BE2C (cell line): ENCODE measurements at regions not wholly inside any gene's neighbourhood (a gene's known extent, or its start where the extent isn't known, plus 50 kb on each side); places are given as distances from the start of the nearest gene placed in this dataset.

Experiments
- DNase-seq: peaks from one replicate; pipeline ENCODE4 v3.0.0-alpha.2; 2020
- H3K27me3 ChIP-seq: fragments of 250-450 bp; sonication (Bioruptor Pico); 2 replicates; pipeline ENCODE4 v1.5.1; 2020; ENCODE audit warnings: mild to moderate bottlenecking
- H3K36me3 ChIP-seq: fragments of 250-450 bp; sonication (Bioruptor Pico); 2 replicates; pipeline ENCODE4 v1.5.1; 2020; ENCODE audit warnings: mild to moderate bottlenecking
- H3K4me1 ChIP-seq: fragments of 250-450 bp; sonication (Bioruptor Pico); 2 replicates; pipeline ENCODE4 v1.5.1; 2020
- H3K4me3 ChIP-seq: 2 replicates; pipeline ENCODE4 v1.5.1; 2011; ENCODE audit warnings: low read depth, low read length
- H3K9me3 ChIP-seq: fragments of 250-450 bp; sonication (Bioruptor Pico); 2 replicates; pipeline ENCODE4 v1.5.1; 2020
- CTCF ChIP-seq: IDR thresholded peaks from 2 replicates; pipeline ENCODE4 v1.5.1; 2012; ENCODE audit warnings: mild to moderate bottlenecking, low read depth, low read length

- peak; percentile 70 for DNase-seq
- TF ChIP-seq CTCF, result no peak
- Histone ChIP-seq H3K27me3 (no peaks in the 10 kb centered on the region), H3K4me1 (peaks cover 13% of the 10 kb centered on the region), H3K9me3 (no peaks in the 10 kb centered on the region), H3K36me3 (no peaks in the 10 kb centered on the region), H3K4me3 (no peak overlapping the region)
Observed at GRCh38 chr11:116219171-116219635, 553.6 kb downstream of the BUD13 start.

GRCh38 chr11:116217441-116217840 lies 555.3 kb downstream of the BUD13 start:
- H3K4me3 ChIP-seq, result no peak overlapping the region
- no peak for TF ChIP-seq CTCF

GRCh38 chr11:116217006-116217405 lies 555.8 kb downstream of the BUD13 start:
- peak; percentile 21; the same call in 1 of the 2 replicates for TF ChIP-seq CTCF
- Histone ChIP-seq H3K36me3 (no peaks in the 10 kb centered on the region), H3K27me3 (no peaks in the 10 kb centered on the region), H3K4me1 (peaks cover 13% of the 10 kb centered on the region), H3K4me3 (no peak overlapping the region), H3K9me3 (no peaks in the 10 kb centered on the region)
- DNase-seq, result no peak

More at GRCh38 chr11:116217441-116217840, 555.3 kb downstream of the BUD13 start:
- Histone ChIP-seq H3K4me1 (peaks cover 13% of the 10 kb centered on the region), H3K27me3 (no peaks in the 10 kb centered on the region), H3K9me3 (no peaks in the 10 kb centered on the region), H3K36me3 (no peaks in the 10 kb centered on the region)
- no peak for DNase-seq

GRCh38 chr11:116215471-116216113 lies 557.2 kb downstream of the BUD13 start:
- H3K9me3 ChIP-seq, result no peaks in the 10 kb centered on the region
- H3K4me1 ChIP-seq, result peaks cover 13% of the 10 kb centered on the region
- DNase-seq, result no peak
- H3K27me3 ChIP-seq, result no peaks in the 10 kb centered on the region
- H3K4me3 ChIP-seq, result no peak overlapping the region
- H3K36me3 ChIP-seq, result no peaks in the 10 kb centered on the region
- TF ChIP-seq CTCF, result peak; percentile 55

- no peak for TF ChIP-seq CTCF
- Histone ChIP-seq H3K4me1 (peaks cover 17% of the 10 kb centered on the region), H3K9me3 (no peaks in the 10 kb centered on the region), H3K36me3 (no peaks in the 10 kb centered on the region), H3K4me3 (no peak overlapping the region), H3K27me3 (no peaks in the 10 kb centered on the region)
- DNase-seq, result no peak
Observed at GRCh38 chr11:116211147-116211546, 561.6 kb downstream of the BUD13 start.

- no peaks in the 10 kb centered on the region for H3K9me3 ChIP-seq
- TF ChIP-seq CTCF, result no peak
- H3K27me3 ChIP-seq, result no peaks in the 10 kb centered on the region
- no peak for DNase-seq
- H3K4me3 ChIP-seq, result no peak overlapping the region
- peaks cover 18% of the 10 kb centered on the region for H3K4me1 ChIP-seq
- no peaks in the 10 kb centered on the region for H3K36me3 ChIP-seq
Observed at GRCh38 chr11:116210663-116211062, 562.1 kb downstream of the BUD13 start.
